ENCODE measurements at regions not wholly inside any gene's neighbourhood (a gene's known extent, or its start where the extent isn't known, plus 50 kb on each side); places are given as distances from the start of the nearest gene placed in this dataset.

- Mint-ChIP-seq H3K36me3 (ENCODE audit: low read depth) (no peaks in the 10 kb centered on the region), H3K4me3 (no peak overlapping the region), H3K9me3 (peaks cover 3% of the 10 kb centered on the region), H3K4me1 (ENCODE audit: low read depth) (no peaks in the 10 kb centered on the region), H3K27me3 (no peaks in the 10 kb centered on the region), H3K27ac (no peak overlapping the region)
These were observed 309.3 kb downstream of the RNF144A start for GRCh38 chr2:7226501-7226900.

- H3K9me3 Mint-ChIP-seq = no peaks in the 10 kb centered on the region
- H3K27ac Mint-ChIP-seq = no peak overlapping the region
- no peaks in the 10 kb centered on the region for H3K36me3 Mint-ChIP-seq (ENCODE audit: low read depth)
- H3K4me1 Mint-ChIP-seq (ENCODE audit: low read depth) = no peaks in the 10 kb centered on the region
- H3K27me3 Mint-ChIP-seq = no peaks in the 10 kb centered on the region
- H3K4me3 Mint-ChIP-seq = no peak overlapping the region
These were observed 315.9 kb downstream of the RNF144A start for GRCh38 chr2:7233126-7233525.

DNA sequence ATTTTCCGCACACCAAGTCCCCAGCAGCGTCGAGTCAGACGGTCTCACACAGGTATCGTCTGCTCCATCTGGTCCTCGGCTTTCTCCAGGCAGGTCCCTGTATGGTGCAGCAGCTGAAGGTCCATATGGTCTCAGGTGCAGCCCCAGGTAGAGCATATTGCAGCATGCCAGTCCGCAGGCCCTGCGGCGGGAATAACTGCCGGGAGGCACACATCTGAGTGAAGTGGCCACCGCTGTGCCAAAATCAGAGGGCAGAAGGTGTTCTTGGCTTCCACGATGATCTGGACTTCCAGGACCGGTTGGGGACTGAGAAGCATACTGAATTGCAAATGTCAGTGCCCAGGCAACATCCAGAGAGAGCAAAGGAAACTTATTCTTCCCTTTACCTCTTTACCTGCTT lies 320.3 kb downstream of the RNF144A start:
- Mint-ChIP-seq H3K4me3 (no peak overlapping the region), H3K27ac (no peak overlapping the region), H3K9me3 (no peaks in the 10 kb centered on the region), H3K4me1 (ENCODE audit: low read depth) (peaks cover 3% of the 10 kb centered on the region), H3K27me3 (no peaks in the 10 kb centered on the region), H3K36me3 (ENCODE audit: low read depth) (no peaks in the 10 kb centered on the region)

GRCh38 chr2:7239078-7239477 lies 321.9 kb downstream of the RNF144A start:
- H3K4me3 Mint-ChIP-seq = no peak overlapping the region
- H3K36me3 Mint-ChIP-seq (ENCODE audit: low read depth) = no peaks in the 10 kb centered on the region
- H3K9me3 Mint-ChIP-seq = no peaks in the 10 kb centered on the region
- H3K27ac Mint-ChIP-seq = no peak overlapping the region
- H3K27me3 Mint-ChIP-seq = no peaks in the 10 kb centered on the region
- peaks cover 7% of the 10 kb centered on the region for H3K4me1 Mint-ChIP-seq (ENCODE audit: low read depth)

GRCh38 chr2:7241041-7241745 lies 324.0 kb downstream of the RNF144A start:
- Mint-ChIP-seq H3K4me3 (no peak overlapping the region), H3K27ac (no peak overlapping the region), H3K9me3 (no peaks in the 10 kb centered on the region), H3K4me1 (ENCODE audit: low read depth) (peaks cover 7% of the 10 kb centered on the region), H3K36me3 (ENCODE audit: low read depth) (no peaks in the 10 kb centered on the region), H3K27me3 (no peaks in the 10 kb centered on the region)

DNA sequence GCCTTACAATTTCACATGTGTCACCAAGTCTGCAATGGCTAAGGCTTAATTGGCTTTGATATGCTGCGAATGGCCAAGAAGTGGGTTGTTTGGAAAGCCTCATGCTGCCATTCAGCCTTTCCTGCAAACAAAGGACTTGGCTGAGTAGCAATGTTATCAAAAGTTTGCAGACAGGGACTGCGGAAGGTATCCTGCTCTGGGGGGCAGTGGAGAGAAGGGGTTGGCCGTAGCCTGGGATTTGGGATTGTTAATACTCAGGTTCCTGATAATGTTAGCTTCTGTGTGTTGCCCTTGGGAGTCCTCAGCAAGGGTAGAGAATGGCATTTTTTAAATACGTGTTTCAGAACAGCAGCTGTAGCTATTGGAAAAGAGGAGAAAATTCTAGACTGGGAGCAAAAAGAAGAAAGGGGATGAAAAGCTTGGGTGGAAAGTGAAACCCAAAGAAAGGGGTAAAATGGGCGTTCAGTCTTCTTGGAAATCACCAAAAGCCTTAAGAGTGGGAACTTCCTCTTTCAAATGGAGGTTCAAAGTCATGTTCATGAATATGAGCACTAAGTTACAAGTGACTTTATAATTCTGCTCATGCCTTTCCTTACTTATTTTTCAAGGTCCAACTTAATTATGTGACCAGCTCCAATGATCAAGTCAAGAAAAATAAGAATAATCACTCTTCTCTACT lies 325.1 kb downstream of the RNF144A start:
- H3K9me3 Mint-ChIP-seq = no peaks in the 10 kb centered on the region
- H3K27ac Mint-ChIP-seq = no peak overlapping the region
- H3K27me3 Mint-ChIP-seq = no peaks in the 10 kb centered on the region
- H3K4me1 Mint-ChIP-seq (ENCODE audit: low read depth) = peaks cover 7% of the 10 kb centered on the region
- H3K4me3 Mint-ChIP-seq = no peak overlapping the region
- no peaks in the 10 kb centered on the region for H3K36me3 Mint-ChIP-seq (ENCODE audit: low read depth)

DNA sequence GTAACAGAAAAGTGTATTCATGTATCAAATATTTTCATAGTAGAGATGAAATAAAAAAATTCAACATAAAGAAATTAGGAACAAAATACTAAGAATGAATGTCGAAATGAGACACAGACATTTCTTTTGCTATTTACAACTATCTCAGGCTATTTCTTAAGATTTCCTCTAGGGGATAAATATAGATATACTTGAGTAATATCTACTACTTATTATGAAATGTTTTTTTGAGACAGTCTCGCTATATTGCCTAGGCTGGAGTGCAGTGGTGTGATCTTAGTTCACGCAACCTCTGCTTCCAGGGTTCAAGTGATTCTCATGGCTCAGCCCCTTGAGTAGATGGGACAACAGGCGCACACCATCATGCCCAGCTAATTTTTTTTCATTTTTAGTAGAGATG lies 326.1 kb downstream of the RNF144A start:
- Mint-ChIP-seq H3K27ac (no peak overlapping the region), H3K36me3 (ENCODE audit: low read depth) (no peaks in the 10 kb centered on the region), H3K27me3 (no peaks in the 10 kb centered on the region)

DNA sequence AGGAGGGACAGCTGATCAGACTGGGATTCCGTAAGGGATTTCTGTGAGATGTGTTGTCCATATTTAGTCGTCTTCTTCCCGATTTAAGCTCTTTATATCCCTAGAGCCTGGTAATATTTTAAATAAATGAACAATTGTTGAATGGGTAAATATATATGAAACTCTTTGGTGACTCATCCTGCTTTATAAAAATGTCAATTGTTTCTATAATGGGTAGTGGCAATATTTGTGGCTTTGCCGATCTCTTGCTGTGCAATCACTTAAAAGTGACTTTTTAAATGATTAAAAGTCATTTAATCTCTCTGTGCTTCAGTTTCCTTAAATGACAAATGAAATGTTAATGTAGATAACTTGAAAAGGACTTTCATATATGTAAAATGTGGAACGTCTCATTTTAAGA lies 339.2 kb downstream of the RNF144A start:
- Mint-ChIP-seq H3K27ac (no peak overlapping the region), H3K9me3 (no peaks in the 10 kb centered on the region), H3K36me3 (ENCODE audit: low read depth) (no peaks in the 10 kb centered on the region), H3K27me3 (no peaks in the 10 kb centered on the region), H3K4me1 (ENCODE audit: low read depth) (no peaks in the 10 kb centered on the region), H3K4me3 (no peak overlapping the region)

More for the DNA sequence above, 326.1 kb downstream of the RNF144A start:
- H3K9me3 Mint-ChIP-seq = no peaks in the 10 kb centered on the region
- no peak overlapping the region for H3K4me3 Mint-ChIP-seq
- peaks cover 7% of the 10 kb centered on the region for H3K4me1 Mint-ChIP-seq (ENCODE audit: low read depth)

DNA sequence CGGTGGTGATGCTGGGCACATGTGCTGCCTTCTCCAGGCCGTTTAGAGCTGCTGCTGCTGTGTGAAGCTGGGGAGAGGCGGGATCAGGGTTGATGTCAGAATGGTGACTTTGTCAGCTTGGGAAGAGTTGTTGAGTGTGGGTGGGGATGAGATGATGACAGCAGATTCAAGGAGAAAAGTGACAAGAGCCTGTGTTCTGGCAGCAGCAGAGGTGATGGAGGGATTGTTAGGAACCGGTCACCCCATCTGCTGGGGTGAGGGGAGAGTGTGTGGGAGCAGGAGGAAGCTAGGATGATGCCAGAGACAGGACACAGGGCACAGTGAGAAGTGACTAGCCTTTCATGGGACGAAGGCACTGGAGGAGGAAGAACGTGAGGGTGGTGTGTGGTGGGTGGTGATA lies 345.5 kb downstream of the RNF144A start:
- H3K4me3 Mint-ChIP-seq = no peak overlapping the region
- no peaks in the 10 kb centered on the region for H3K36me3 Mint-ChIP-seq (ENCODE audit: low read depth)
- H3K27me3 Mint-ChIP-seq = no peaks in the 10 kb centered on the region
- H3K27ac Mint-ChIP-seq = no peak overlapping the region
- no peaks in the 10 kb centered on the region for H3K4me1 Mint-ChIP-seq (ENCODE audit: low read depth)
- H3K9me3 Mint-ChIP-seq = no peaks in the 10 kb centered on the region

GRCh38 chr2:7264791-7265190 lies 347.6 kb downstream of the RNF144A start:
- Mint-ChIP-seq H3K27me3 (no peaks in the 10 kb centered on the region), H3K4me1 (ENCODE audit: low read depth) (no peaks in the 10 kb centered on the region), H3K27ac (no peak overlapping the region), H3K36me3 (ENCODE audit: low read depth) (no peaks in the 10 kb centered on the region), H3K9me3 (no peaks in the 10 kb centered on the region), H3K4me3 (no peak overlapping the region)

GRCh38 chr2:7265286-7265685 lies 348.1 kb downstream of the RNF144A start:
- H3K27ac Mint-ChIP-seq = no peak overlapping the region
- H3K36me3 Mint-ChIP-seq (ENCODE audit: low read depth) = no peaks in the 10 kb centered on the region
- no peak overlapping the region for H3K4me3 Mint-ChIP-seq
- no peaks in the 10 kb centered on the region for H3K27me3 Mint-ChIP-seq
- no peaks in the 10 kb centered on the region for H3K9me3 Mint-ChIP-seq
- no peaks in the 10 kb centered on the region for H3K4me1 Mint-ChIP-seq (ENCODE audit: low read depth)

DNA sequence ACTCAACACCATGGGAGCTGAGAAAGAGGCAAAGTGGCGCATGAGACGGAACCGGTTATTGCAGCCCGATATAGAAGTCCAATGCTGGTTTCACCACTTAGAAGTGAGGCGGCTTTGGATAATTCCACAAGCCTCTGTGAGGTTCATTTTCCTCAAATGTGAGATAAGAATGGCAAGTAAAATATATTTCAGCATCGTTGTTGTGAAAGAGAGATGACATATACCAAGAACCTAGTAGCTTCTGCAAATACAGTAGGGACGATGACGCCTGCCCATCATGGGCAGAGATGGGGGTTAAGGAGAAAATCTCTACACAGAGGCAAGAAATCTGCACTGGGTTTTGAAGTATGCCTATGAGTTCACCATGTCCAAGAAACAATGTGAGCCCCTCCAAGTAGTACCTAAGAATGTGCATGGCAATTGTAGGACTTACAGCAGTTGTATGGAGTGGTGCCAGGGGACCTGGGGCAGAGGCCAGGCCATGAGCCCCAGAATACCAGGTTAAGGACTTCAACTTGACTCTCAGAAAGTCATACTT lies 352.0 kb downstream of the RNF144A start:
- Mint-ChIP-seq H3K27ac (no peak overlapping the region), H3K36me3 (ENCODE audit: low read depth) (no peaks in the 10 kb centered on the region), H3K4me3 (no peak overlapping the region), H3K27me3 (no peaks in the 10 kb centered on the region), H3K9me3 (no peaks in the 10 kb centered on the region), H3K4me1 (ENCODE audit: low read depth) (no peaks in the 10 kb centered on the region)

- Mint-ChIP-seq H3K27ac (no peak overlapping the region), H3K27me3 (no peaks in the 10 kb centered on the region), H3K9me3 (no peaks in the 10 kb centered on the region), H3K4me3 (no peak overlapping the region), H3K36me3 (ENCODE audit: low read depth) (no peaks in the 10 kb centered on the region), H3K4me1 (ENCODE audit: low read depth) (no peaks in the 10 kb centered on the region)
These were observed 352.8 kb downstream of the RNF144A start for GRCh38 chr2:7270011-7270431.

GRCh38 chr2:7272210-7272609 lies 355.0 kb downstream of the RNF144A start:
- no peaks in the 10 kb centered on the region for H3K27me3 Mint-ChIP-seq
- no peaks in the 10 kb centered on the region for H3K9me3 Mint-ChIP-seq
- no peaks in the 10 kb centered on the region for H3K36me3 Mint-ChIP-seq (ENCODE audit: low read depth)
- H3K4me3 Mint-ChIP-seq = no peak overlapping the region
- H3K4me1 Mint-ChIP-seq (ENCODE audit: low read depth) = no peaks in the 10 kb centered on the region
- no peak overlapping the region for H3K27ac Mint-ChIP-seq

- Mint-ChIP-seq H3K4me3 (no peak overlapping the region), H3K4me1 (ENCODE audit: low read depth) (no peaks in the 10 kb centered on the region), H3K36me3 (ENCODE audit: low read depth) (no peaks in the 10 kb centered on the region), H3K27ac (no peak overlapping the region), H3K9me3 (no peaks in the 10 kb centered on the region), H3K27me3 (no peaks in the 10 kb centered on the region)
These were observed 361.8 kb downstream of the RNF144A start for GRCh38 chr2:7278984-7279383.
